ENCODE measurements at regions not wholly inside any gene's neighbourhood (a gene's known extent, or its start where the extent isn't known, plus 50 kb on each side); places are given as distances from the start of the nearest gene placed in this dataset.

DNA sequence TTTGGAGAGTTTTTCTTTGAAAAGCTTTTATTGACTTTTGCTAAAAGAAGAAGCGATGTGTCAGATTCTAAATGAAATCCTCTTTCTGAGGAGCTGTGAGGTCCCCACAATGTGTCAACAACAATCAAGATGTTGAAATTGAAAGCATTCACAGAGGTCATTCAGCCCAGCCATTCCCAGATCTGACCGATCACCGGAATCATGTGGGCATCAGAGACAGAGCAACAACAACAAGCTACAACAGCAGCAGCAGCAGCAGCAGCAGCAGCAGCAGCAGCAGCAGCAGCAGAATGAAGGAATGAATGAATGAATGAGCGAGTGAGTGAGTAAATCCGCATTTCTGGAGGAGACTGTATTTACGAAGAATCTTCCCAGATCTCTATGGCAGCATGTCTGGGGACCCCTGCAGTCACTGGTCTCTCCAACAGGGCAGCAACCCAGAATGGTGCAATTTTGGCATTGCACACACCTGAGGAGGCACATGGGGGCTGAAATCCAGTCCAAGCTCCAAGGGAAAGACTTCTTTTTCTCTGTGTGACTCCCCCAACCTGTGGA lies 299.0 kb downstream of the MYCN start (continued):
- TF ChIP-seq, protein P1, sequence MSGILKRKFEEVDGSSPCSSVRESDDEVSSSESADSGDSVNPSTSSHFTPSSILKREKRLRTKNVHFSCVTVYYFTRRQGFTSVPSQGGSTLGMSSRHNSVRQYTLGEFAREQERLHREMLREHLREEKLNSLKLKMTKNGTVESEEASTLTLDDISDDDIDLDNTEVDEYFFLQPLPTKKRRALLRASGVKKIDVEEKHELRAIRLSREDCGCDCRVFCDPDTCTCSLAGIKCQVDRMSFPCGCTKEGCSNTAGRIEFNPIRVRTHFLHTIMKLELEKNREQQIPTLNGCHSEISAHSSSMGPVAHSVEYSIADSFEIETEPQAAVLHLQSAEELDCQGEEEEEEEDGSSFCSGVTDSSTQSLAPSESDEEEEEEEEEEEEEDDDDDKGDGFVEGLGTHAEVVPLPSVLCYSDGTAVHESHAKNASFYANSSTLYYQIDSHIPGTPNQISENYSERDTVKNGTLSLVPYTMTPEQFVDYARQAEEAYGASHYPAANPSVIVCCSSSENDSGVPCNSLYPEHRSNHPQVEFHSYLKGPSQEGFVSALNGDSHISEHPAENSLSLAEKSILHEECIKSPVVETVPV (CRISPR knock-in tag; IDR thresholded peaks at IDR 0.05): no peak
- TF ChIP-seq, protein P2, sequence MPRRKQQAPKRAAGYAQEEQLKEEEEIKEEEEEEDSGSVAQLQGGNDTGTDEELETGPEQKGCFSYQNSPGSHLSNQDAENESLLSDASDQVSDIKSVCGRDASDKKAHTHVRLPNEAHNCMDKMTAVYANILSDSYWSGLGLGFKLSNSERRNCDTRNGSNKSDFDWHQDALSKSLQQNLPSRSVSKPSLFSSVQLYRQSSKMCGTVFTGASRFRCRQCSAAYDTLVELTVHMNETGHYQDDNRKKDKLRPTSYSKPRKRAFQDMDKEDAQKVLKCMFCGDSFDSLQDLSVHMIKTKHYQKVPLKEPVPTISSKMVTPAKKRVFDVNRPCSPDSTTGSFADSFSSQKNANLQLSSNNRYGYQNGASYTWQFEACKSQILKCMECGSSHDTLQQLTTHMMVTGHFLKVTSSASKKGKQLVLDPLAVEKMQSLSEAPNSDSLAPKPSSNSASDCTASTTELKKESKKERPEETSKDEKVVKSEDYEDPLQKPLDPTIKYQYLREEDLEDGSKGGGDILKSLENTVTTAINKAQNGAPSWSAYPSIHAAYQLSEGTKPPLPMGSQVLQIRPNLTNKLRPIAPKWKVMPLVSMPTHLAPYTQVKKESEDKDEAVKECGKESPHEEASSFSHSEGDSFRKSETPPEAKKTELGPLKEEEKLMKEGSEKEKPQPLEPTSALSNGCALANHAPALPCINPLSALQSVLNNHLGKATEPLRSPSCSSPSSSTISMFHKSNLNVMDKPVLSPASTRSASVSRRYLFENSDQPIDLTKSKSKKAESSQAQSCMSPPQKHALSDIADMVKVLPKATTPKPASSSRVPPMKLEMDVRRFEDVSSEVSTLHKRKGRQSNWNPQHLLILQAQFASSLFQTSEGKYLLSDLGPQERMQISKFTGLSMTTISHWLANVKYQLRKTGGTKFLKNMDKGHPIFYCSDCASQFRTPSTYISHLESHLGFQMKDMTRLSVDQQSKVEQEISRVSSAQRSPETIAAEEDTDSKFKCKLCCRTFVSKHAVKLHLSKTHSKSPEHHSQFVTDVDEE (CRISPR knock-in tag; IDR thresholded peaks at IDR 0.05): no peak
- no peak for TF ChIP-seq ARNTL (CRISPR knock-in tag; IDR thresholded peaks at IDR 0.05; ENCODE audit: borderline replicate concordance, low read depth)
- no peak for TF ChIP-seq CSDC2 (CRISPR knock-in tag; IDR thresholded peaks at IDR 0.05)
- no peak for TF ChIP-seq RARB (CRISPR knock-in tag; IDR thresholded peaks at IDR 0.05)
- no peak for TF ChIP-seq ZNF565 (CRISPR knock-in tag; conservative IDR thresholded peaks at IDR 0.05; ENCODE audit: low read depth)
- no peak for TF ChIP-seq ESRRG (CRISPR knock-in tag; IDR thresholded peaks at IDR 0.05)
- TF ChIP-seq TOX (CRISPR knock-in tag; IDR thresholded peaks at IDR 0.05; ENCODE audit: borderline replicate concordance): no peak
- TF ChIP-seq ZFP30 (CRISPR knock-in tag; IDR thresholded peaks at IDR 0.05): no peak

DNA sequence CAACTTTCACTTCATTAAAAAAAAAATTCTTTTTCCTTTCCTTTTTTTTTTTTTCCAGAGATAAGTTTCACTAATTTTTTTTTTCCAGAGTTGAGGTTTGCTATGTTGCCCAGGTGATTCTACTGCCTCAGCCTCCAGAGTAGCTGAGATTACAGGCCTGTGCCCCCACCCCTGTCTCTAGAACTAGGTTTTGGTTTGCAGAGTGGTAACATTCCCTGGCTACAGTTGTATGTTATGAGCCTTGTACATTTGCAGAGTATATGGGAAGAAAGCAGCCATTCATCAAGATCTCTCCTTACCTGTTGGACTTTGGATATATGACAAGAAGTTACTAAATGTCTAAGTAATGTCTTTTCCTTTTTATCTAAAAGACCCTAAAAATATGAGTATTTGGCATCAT lies 298.4 kb downstream of the MYCN start:
- TF ChIP-seq ARNTL (CRISPR knock-in tag; IDR thresholded peaks at IDR 0.05; ENCODE audit: borderline replicate concordance, low read depth): no peak
- TF ChIP-seq BACH2 (CRISPR knock-in tag; IDR thresholded peaks at IDR 0.05; ENCODE audit: borderline replicate concordance): no peak
- no peak for TF ChIP-seq CSDC2 (CRISPR knock-in tag; IDR thresholded peaks at IDR 0.05)
- TF ChIP-seq ZNF8 (CRISPR knock-in tag; IDR thresholded peaks at IDR 0.05): no peak
- no peak for TF ChIP-seq ZNF70 (CRISPR knock-in tag; IDR thresholded peaks at IDR 0.05)
- no peak for TF ChIP-seq PPARA (CRISPR knock-in tag; IDR thresholded peaks at IDR 0.05; ENCODE audit: borderline replicate concordance)
- TF ChIP-seq ZFP3 (CRISPR knock-in tag; IDR thresholded peaks at IDR 0.05): no peak
- no peak for TF ChIP-seq TOX (CRISPR knock-in tag; IDR thresholded peaks at IDR 0.05; ENCODE audit: borderline replicate concordance)
- TF ChIP-seq ZNF565 (CRISPR knock-in tag; conservative IDR thresholded peaks at IDR 0.05; ENCODE audit: low read depth): no peak
- no peak for TF ChIP-seq RARB (CRISPR knock-in tag; IDR thresholded peaks at IDR 0.05)
- TF ChIP-seq SNAI2 (CRISPR knock-in tag; IDR thresholded peaks at IDR 0.05): no peak
- no peak for TF ChIP-seq ESRRG (CRISPR knock-in tag; IDR thresholded peaks at IDR 0.05)
- TF ChIP-seq ZFP30 (CRISPR knock-in tag; IDR thresholded peaks at IDR 0.05): no peak
- TF ChIP-seq TCF4 (CRISPR knock-in tag; IDR thresholded peaks at IDR 0.05; ENCODE audit: borderline replicate concordance): no peak
- TF ChIP-seq OSR1 (CRISPR knock-in tag; IDR thresholded peaks at IDR 0.05): no peak
- TF ChIP-seq ISL1 (CRISPR knock-in tag; IDR thresholded peaks at IDR 0.05): no peak
- TF ChIP-seq, protein P1 (CRISPR knock-in tag; IDR thresholded peaks at IDR 0.05): no peak
- no peak for TF ChIP-seq ZC3H10 (CRISPR knock-in tag; IDR thresholded peaks at IDR 0.05)
- no peak for ATAC-seq

GRCh38 chr2:16238001-16238761 lies 297.8 kb downstream of the MYCN start:
- ATAC-seq: no peak
- TF ChIP-seq TCF4 (CRISPR knock-in tag; IDR thresholded peaks at IDR 0.05; ENCODE audit: borderline replicate concordance): no peak
- TF ChIP-seq, protein P1 (CRISPR knock-in tag; IDR thresholded peaks at IDR 0.05): no peak
- TF ChIP-seq ZFP3 (CRISPR knock-in tag; IDR thresholded peaks at IDR 0.05): no peak
- TF ChIP-seq, protein P2 (CRISPR knock-in tag; IDR thresholded peaks at IDR 0.05): no peak
- TF ChIP-seq SNAI2 (CRISPR knock-in tag; IDR thresholded peaks at IDR 0.05): no peak
- TF ChIP-seq ISL1 (CRISPR knock-in tag; IDR thresholded peaks at IDR 0.05): no peak
- TF ChIP-seq CREB5 (CRISPR knock-in tag; IDR thresholded peaks at IDR 0.05; ENCODE audit: low read depth): no peak
- TF ChIP-seq OSR1 (CRISPR knock-in tag; IDR thresholded peaks at IDR 0.05): no peak
- no peak for TF ChIP-seq PPARA (CRISPR knock-in tag; IDR thresholded peaks at IDR 0.05; ENCODE audit: borderline replicate concordance)
- no peak for TF ChIP-seq TOX (CRISPR knock-in tag; IDR thresholded peaks at IDR 0.05; ENCODE audit: borderline replicate concordance)
- no peak for TF ChIP-seq ZNF8 (CRISPR knock-in tag; IDR thresholded peaks at IDR 0.05)
- TF ChIP-seq ARNTL (CRISPR knock-in tag; IDR thresholded peaks at IDR 0.05; ENCODE audit: borderline replicate concordance, low read depth): no peak
- no peak for TF ChIP-seq ZC3H10 (CRISPR knock-in tag; IDR thresholded peaks at IDR 0.05)
- TF ChIP-seq POU6F1 (CRISPR knock-in tag; IDR thresholded peaks at IDR 0.05; ENCODE audit: borderline replicate concordance, low read depth): no peak
